ENCODE measurements at regions not wholly inside any gene's neighbourhood (a gene's known extent, or its start where the extent isn't known, plus 50 kb on each side); places are given as distances from the start of the nearest gene placed in this dataset.

GRCh38 chr3:168859574-168859973 is 763.9 kb upstream of the GOLIM4 start:
- TF ChIP-seq CTCF (conservative IDR thresholded peaks at IDR 0.05; ENCODE audit: low read depth, low read length), result no peak
- TF ChIP-seq ELK1 (IDR thresholded peaks at IDR 0.05; ENCODE audit: borderline replicate concordance, low read depth, low read length), result no peak
- no peak for TF ChIP-seq CEBPB (IDR thresholded peaks at IDR 0.05; ENCODE audit: low read depth, low read length)
- no peak for TF ChIP-seq POLR2A (IDR thresholded peaks at IDR 0.05; ENCODE audit: low read depth, low read length)
- TF ChIP-seq USF2 (IDR thresholded peaks at IDR 0.05; ENCODE audit: low read depth, low read length), result no peak
- TF ChIP-seq BHLHE40 (IDR thresholded peaks at IDR 0.05; ENCODE audit: low read depth, low read length), result no peak
- no peak for TF ChIP-seq RFX5 (IDR thresholded peaks at IDR 0.05; ENCODE audit: low read depth, low read length)
- no peak for TF ChIP-seq MAZ (IDR thresholded peaks at IDR 0.05; ENCODE audit: borderline replicate concordance, low read depth, low read length)
- TF ChIP-seq MAFK (IDR thresholded peaks at IDR 0.05; ENCODE audit: low read depth, low read length), result no peak
